GM21619 (cell line): ENCODE measurements at regions not wholly inside any gene's neighbourhood (a gene's known extent, or its start where the extent isn't known, plus 50 kb on each side); places are given as distances from the start of the nearest gene placed in this dataset.

Experiments used
- ATAC-seq: cut with Tn5 transposase; IDR thresholded peaks from one replicate; pipeline ENCODE4 v1.9.1; 2021; ENCODE audit not compliant: unreplicated experiment

DNA sequence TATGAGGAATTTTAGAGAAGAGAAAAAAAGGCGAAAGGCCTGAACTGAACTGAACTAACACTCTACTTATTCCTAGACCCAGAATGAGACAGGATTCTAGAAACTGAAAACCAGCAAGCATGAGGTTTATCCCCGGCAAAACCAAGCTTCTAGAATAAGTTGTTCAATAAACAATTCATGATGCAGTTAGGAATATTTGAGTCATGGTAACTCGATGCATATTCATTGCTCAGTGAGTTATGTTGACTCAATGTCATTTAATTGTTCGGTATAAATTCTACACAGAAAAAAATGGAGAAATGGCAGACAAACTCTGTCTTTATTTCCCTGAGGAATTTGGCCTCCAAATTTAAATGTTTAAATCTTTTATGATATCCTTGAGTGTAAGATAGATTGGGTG lies 321.5 kb downstream of the SATB2 start:
- ATAC-seq: no peak

GRCh38 chr2:199131876-199132275 lies 325.9 kb downstream of the SATB2 start:
- no peak for ATAC-seq

DNA sequence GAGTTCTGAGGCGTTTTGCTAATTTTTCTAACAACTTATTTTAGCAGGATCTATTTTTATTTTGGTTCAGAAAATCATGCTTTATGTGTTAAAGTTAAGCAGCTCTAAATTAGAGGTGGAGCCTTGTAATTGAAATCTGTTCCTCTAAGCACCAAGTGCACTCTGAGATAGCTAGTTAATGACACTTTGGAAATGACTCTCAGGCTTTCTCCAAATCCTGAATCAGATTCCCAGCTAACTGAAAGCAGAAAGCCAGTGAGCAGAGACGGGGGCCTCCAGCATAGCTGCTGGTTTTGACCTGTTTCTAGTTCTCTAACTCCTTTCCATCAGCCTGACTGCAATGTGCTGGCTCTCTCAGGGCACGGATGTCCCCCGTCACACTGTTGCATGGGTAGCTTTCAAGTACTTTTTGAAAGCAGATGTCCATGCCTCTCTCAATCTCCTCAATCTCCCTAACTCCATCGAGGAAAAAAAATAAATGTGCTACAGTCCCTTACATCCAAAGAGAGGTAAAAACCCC lies 326.5 kb downstream of the SATB2 start:
- no peak for ATAC-seq

GRCh38 chr2:199130501-199130900 lies 327.2 kb downstream of the SATB2 start:
- ATAC-seq: no peak

DNA sequence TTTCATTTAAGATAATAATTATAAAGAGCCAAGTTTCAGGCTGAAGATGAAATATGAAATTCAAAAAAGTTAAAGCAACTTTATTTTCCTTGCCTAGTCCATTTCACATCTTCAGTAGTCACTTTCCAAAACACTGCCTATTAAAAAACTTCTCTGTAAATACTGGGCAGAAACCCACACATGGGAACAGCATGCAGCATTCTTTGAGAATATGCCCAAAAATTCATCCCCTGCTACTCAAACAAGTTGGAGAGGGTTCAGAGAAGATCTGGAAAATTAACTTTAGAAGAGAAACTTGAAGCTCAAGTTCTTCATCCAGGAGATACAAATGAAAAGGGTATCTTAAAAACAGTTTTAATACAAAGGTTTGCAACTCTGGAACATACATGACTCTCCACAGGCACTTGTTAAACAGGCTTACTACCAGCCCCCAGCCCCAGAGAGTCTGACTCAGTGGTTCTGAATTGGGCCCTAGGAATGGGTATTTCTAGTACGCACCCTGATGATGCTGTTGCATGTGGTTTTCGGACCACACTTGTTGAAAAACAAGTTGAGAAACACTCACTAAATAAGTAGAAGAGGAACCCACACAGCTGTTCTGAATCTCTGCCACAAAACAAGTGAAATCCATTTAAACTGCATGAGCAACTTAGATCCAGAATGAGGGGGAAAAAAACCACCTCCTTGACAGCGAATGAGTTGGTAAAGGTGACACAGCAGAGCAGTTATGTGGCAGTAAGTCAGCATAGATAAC lies 329.1 kb downstream of the SATB2 start:
- no peak for ATAC-seq

DNA sequence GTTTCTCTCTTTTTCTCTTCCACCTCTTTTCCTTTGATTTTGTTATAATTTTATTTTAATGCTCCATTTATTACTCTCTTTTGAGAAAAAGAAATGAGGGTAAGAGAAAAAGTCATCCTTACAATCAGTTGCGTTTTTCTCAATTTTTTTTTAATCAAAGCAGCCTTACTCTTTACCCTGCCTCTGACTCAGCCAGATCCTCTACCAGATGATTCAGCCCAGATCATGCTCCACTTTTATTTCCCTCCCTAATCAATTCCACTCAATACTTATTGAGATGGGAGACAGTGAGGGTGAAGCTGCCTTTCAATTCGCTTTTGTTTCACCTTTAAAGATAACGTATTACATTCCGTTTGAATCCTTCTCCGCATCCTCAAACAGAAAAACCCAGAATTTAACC lies 337.9 kb downstream of the SATB2 start:
- no peak for ATAC-seq

DNA sequence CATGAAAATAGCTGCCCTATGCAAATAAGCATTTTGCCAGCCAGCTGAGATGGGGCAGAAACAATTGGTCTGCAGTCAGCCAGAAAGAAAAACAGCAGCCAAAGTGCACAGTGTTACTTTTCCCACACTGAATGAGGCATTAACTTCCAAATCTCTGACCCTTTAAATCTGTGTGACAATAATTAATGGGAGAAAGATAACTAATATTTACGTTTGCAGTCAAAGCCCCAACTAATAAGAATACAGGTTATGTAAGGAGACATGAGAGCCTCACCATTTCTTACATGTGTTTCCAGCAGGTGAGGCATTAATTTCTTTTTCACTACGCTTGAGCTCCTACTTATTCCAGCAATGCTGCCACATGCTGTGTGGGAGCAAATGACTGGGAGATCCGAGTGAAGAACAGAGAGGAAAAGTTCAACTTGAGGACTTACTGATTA lies 339.0 kb downstream of the SATB2 start:
- no peak for ATAC-seq

- no peak for ATAC-seq
Measured at GRCh38 chr2:199115169-199115568, 342.6 kb downstream of the SATB2 start.

DNA sequence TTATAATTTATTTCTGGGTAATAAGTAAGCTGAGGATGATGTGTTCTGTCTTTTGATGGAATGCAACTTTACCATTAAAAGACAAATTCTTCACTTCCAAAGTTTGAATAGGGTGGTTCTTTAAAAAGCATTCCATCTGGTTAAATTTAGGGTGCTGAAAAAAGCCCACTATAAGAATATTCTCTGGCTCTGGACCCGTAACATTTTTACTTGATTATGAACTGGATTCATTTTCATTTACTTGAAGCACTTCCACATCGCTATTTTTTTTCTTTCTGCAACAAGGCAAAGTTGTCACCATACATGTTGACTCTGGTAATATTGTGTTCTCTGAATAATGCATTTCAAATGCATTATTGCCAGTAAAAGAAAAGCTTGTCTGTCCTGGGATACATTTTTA lies 344.6 kb downstream of the SATB2 start:
- ATAC-seq: no peak

GRCh38 chr2:199111458-199111857 lies 346.3 kb downstream of the SATB2 start:
- no peak for ATAC-seq

DNA sequence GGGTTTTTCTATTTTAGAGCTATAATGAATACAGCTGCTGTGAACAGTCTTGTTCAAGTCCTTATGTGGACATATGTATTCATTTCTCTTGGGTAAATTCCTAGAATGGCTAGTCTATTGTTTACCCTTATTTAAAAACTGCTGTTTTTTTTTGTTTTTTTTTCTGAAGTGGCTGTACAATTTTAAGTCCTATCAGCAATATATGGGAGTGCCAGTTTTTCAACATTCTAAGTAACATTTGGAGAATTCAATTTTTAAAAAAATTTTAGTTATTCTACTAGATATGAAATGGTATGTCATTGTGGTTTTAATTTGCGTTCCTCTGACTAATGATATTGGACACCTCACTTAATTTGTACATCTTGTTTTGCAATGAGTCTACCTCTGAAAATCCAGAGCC lies 349.7 kb downstream of the SATB2 start:
- no peak for ATAC-seq

DNA sequence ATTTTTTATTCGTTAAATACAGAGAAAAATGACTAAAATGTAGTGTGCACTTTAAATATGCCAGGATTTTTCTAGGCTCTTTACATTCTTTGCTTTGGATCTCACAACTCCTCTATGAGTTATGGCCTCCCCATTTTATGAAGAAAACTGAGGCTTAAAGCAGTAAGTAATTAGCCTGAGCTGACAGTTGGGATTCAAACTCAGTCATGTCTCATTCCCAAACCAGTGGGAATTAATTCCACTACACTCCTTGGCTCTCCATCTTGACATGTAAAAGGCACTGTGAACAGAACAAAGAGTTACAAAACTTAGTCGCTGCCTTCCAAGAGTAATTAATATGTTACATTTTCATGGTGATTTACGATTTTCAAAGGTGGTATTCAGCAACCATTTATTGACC lies 351.9 kb downstream of the SATB2 start:
- no peak for ATAC-seq

GRCh38 chr2:199101487-199101886 lies 356.3 kb downstream of the SATB2 start:
- no peak for ATAC-seq

GRCh38 chr2:199100326-199101110 lies 357.2 kb downstream of the SATB2 start:
- no peak for ATAC-seq

GRCh38 chr2:199092419-199092818 lies 365.3 kb downstream of the SATB2 start:
- no peak for ATAC-seq

DNA sequence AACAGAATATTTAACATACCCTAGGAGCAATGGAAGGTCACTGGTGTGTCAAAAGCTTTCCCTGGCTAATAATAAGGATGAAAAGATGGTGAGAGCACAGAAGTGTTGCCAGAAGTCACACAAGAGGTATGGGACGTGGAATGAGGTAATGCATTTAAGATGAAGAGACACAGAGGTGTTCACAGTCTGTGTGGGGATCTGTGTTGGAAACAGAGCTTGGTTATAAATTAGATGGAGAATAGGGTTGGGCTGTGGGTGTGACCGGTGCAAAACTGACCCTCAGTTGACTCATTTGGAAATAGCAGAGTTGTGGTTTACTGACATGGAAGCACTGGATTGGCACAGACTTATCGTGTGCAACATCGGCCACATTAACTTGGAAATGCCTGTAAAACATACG lies 372.5 kb downstream of the SATB2 start:
- ATAC-seq: no peak

DNA sequence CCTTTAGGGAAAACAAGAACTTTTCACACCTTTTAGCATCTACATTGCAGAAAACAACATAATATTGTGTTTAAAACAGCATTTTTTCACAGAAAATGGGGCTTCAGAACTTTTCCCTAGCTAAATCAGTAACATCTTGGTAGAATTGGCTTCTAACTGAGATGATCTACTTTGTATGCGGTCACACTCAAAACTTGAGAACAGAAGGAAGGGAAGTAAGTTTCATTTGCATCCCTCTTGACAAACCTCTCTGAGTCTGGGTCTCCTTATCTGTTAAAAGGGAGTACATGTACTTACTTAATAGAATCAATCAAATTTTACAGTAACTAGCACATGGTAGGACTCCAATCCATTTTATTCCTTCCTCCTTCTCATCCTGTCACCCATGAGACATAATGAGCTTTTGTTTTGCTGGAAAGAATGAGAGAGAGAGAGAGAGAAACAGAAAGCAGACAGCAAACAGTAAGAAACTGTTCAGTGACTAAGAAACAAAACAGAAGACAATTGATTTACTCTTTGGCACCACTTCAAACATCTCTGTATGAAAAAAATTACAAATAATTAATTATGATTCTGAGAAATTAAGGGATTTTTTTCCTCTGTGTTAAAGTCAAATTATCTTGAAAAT lies 387.3 kb downstream of the SATB2 start:
- no peak for ATAC-seq

- ATAC-seq: no peak
Measured at GRCh38 chr2:199064201-199064600, 393.5 kb downstream of the SATB2 start.

DNA sequence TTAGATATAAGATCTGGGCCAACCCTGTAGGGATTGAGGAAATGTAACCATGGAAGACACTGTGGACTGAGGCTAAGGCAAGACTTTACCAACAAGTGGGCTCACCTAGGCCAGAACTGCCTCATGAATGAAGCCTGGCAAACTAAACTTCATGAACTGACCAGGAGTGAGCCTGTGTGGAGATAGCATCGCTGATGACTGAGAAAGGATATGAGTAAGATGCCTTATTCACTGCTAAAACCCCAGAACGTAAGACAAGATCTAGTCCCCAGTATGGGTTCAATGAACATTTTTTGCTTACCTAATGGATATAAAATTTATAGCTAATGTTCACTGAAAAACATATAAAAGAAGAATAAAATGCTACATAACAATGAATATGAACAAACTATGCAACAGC lies 399.8 kb downstream of the SATB2 start:
- no peak for ATAC-seq

DNA sequence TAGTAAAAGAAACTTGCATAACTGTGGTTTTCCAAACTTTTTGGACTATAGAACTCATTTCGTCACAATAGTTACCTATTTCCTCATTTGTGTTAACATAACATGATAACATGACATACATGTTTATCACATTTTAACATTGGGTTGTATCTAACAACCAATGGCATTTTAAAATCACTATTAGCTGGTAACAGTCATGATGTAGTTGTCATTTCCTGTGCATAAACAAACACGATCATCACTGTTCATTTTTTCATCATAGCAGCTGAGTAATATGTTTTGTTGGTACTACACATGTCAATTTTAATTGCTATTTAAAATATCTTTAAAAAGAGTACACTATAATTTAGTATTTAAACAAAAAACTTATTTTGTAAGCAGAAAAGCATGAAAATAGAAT lies 402.4 kb downstream of the SATB2 start:
- no peak for ATAC-seq

- ATAC-seq: no peak
Measured at GRCh38 chr2:199042660-199043379, 414.9 kb downstream of the SATB2 start.
